ENCODE measurements at regions not wholly inside any gene's neighbourhood (a gene's known extent, or its start where the extent isn't known, plus 50 kb on each side); places are given as distances from the start of the nearest gene placed in this dataset.
"Not testable (repeated sequence)": the region's sequence is repeated elsewhere in the genome, so short reads cannot be mapped to it uniquely, and the experiment has no call there.

- H3K9me3 ChIP-seq (ENCODE audit: insufficient read depth, low read depth, low read length), result no peaks in the 10 kb centered on the region
- no peak overlapping the region for H3K9ac ChIP-seq (ENCODE audit: low read depth, low read length)
Observed at GRCh38 chr9:30506749-30507148, 1877.7 kb upstream of the ACO1 start.

DNA sequence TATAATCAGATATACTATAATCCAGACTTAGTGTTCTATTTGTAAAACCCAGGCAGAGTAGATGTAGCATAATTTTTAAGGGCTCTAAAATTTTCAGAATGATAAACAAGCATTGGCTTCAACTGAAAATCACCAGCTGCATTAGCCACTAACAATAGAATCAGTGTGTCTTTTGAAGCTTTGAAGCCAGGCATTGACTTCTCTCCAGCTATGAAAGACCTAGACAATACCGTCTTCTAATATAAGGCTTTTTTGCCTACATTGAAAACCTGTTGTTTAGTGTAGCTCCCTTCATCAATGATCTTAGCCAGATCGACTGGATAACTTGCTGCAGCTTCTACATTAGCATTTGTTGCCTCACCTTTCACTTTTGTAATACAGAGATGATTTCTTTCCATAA lies 1877.3 kb upstream of the ACO1 start:
- Histone ChIP-seq H3K36me3 (ENCODE audit: insufficient read depth, low read depth, low read length) (no peaks in the 10 kb centered on the region), H3K27ac (ENCODE audit: low read length) (no peak overlapping the region), H3K4me1 (ENCODE audit: insufficient read depth, low read length) (no peaks in the 10 kb centered on the region), H3K4me3 (ENCODE audit: low read length) (no peak overlapping the region), H3K9me3 (ENCODE audit: insufficient read depth, low read depth, low read length) (no peaks in the 10 kb centered on the region), H3K9ac (ENCODE audit: low read depth, low read length) (no peak overlapping the region), H3K27me3 (ENCODE audit: insufficient read depth, low read length) (no peaks in the 10 kb centered on the region)

More at GRCh38 chr9:30506749-30507148, 1877.7 kb upstream of the ACO1 start:
- Histone ChIP-seq H3K4me1 (ENCODE audit: insufficient read depth, low read length) (no peaks in the 10 kb centered on the region), H3K27me3 (ENCODE audit: insufficient read depth, low read length) (no peaks in the 10 kb centered on the region), H3K4me3 (ENCODE audit: low read length) (no peak overlapping the region), H3K36me3 (ENCODE audit: insufficient read depth, low read depth, low read length) (no peaks in the 10 kb centered on the region), H3K27ac (ENCODE audit: low read length) (no peak overlapping the region)

GRCh38 chr9:30511666-30512065 lies 1872.8 kb upstream of the ACO1 start:
- Histone ChIP-seq H3K4me3 (ENCODE audit: low read length) (no peak overlapping the region), H3K36me3 (ENCODE audit: insufficient read depth, low read depth, low read length) (no peaks in the 10 kb centered on the region)

DNA sequence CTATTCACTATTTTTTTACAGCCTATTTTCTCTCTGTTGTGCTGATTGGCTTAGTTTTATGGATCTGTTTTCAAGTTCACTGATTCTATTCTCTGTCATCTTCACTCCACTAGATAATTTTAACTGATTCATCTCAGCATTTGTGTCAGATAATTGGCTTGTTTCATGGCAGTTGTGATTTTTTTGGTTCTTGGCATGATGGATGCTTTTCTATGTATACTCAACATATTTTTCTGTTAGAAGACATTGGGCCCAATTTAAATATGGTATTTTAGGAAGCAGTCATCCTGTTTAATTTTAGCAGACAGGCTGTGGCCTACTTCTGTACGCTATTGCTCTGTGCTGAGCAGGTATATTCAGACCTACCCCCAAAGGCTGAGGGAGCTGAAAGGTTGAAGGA lies 1865.3 kb upstream of the ACO1 start:
- H3K4me1 ChIP-seq (ENCODE audit: insufficient read depth, low read length), result no peaks in the 10 kb centered on the region
- H3K36me3 ChIP-seq (ENCODE audit: insufficient read depth, low read depth, low read length), result no peaks in the 10 kb centered on the region
- H3K4me3 ChIP-seq (ENCODE audit: low read length), result no peak overlapping the region
- no peaks in the 10 kb centered on the region for H3K27me3 ChIP-seq (ENCODE audit: insufficient read depth, low read length)
- peaks cover 22% of the 10 kb centered on the region; the same call in 1 of the 2 replicates for H3K9me3 ChIP-seq (ENCODE audit: insufficient read depth, low read depth, low read length)
- H3K9ac ChIP-seq (ENCODE audit: low read depth, low read length), result no peak overlapping the region
- no peak overlapping the region for H3K27ac ChIP-seq (ENCODE audit: low read length)

More at GRCh38 chr9:30511666-30512065, 1872.8 kb upstream of the ACO1 start:
- no peak overlapping the region for H3K27ac ChIP-seq (ENCODE audit: low read length)
- peaks cover 33% of the 10 kb centered on the region for H3K9me3 ChIP-seq (ENCODE audit: insufficient read depth, low read depth, low read length)
- no peaks in the 10 kb centered on the region for H3K27me3 ChIP-seq (ENCODE audit: insufficient read depth, low read length)
- H3K9ac ChIP-seq (ENCODE audit: low read depth, low read length), result no peak overlapping the region
- H3K4me1 ChIP-seq (ENCODE audit: insufficient read depth, low read length), result no peaks in the 10 kb centered on the region

- no peaks in the 10 kb centered on the region for H3K36me3 ChIP-seq (ENCODE audit: insufficient read depth, low read depth, low read length)
- H3K27me3 ChIP-seq (ENCODE audit: insufficient read depth, low read length), result no peaks in the 10 kb centered on the region
- H3K27ac ChIP-seq (ENCODE audit: low read length), result no peak overlapping the region
- no peaks in the 10 kb centered on the region for H3K4me1 ChIP-seq (ENCODE audit: insufficient read depth, low read length)
- H3K4me3 ChIP-seq (ENCODE audit: low read length), result no peak overlapping the region
- no peak overlapping the region for H3K9ac ChIP-seq (ENCODE audit: low read depth, low read length)
- H3K9me3 ChIP-seq (ENCODE audit: insufficient read depth, low read depth, low read length), result peaks cover 16% of the 10 kb centered on the region; the same call in 1 of the 2 replicates
Observed at GRCh38 chr9:30519756-30520155, 1864.7 kb upstream of the ACO1 start.

- H3K36me3 ChIP-seq (ENCODE audit: insufficient read depth, low read depth, low read length), result no peaks in the 10 kb centered on the region
- no peak overlapping the region for H3K27ac ChIP-seq (ENCODE audit: low read length)
- no peaks in the 10 kb centered on the region for H3K9me3 ChIP-seq (ENCODE audit: insufficient read depth, low read depth, low read length)
- no peak overlapping the region for H3K4me3 ChIP-seq (ENCODE audit: low read length)
- no peaks in the 10 kb centered on the region for H3K4me1 ChIP-seq (ENCODE audit: insufficient read depth, low read length)
- H3K9ac ChIP-seq (ENCODE audit: low read depth, low read length), result no peak overlapping the region
- H3K27me3 ChIP-seq (ENCODE audit: insufficient read depth, low read length), result no peaks in the 10 kb centered on the region
Observed at GRCh38 chr9:30522061-30522460, 1862.4 kb upstream of the ACO1 start.

GRCh38 chr9:30522486-30522885 lies 1862.0 kb upstream of the ACO1 start:
- Histone ChIP-seq H3K4me1 (ENCODE audit: insufficient read depth, low read length) (no peaks in the 10 kb centered on the region), H3K4me3 (ENCODE audit: low read length) (no peak overlapping the region), H3K27ac (ENCODE audit: low read length) (no peak overlapping the region), H3K9me3 (ENCODE audit: insufficient read depth, low read depth, low read length) (no peaks in the 10 kb centered on the region), H3K36me3 (ENCODE audit: insufficient read depth, low read depth, low read length) (no peaks in the 10 kb centered on the region), H3K27me3 (ENCODE audit: insufficient read depth, low read length) (no peaks in the 10 kb centered on the region), H3K9ac (ENCODE audit: low read depth, low read length) (no peak overlapping the region)

DNA sequence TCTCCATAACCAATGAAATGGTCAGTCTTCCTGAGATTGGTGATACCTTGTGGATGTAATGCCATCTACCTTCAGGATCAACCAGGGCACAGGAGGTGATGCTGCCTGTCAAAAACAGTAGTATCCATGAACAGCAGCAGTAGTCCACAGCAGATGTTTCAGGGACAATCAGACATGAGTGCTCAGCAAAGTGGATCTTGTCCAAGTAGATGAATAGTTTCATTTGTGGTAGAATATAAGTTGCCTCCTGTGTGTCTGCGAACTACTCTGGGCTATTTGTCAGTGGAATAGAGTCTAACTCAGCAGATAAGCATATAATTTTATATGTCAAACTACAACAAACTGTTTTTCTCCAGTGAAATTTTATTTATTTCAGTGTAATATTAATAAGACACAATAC lies 1860.1 kb upstream of the ACO1 start:
- H3K9me3 ChIP-seq (ENCODE audit: insufficient read depth, low read depth, low read length), result no peaks in the 10 kb centered on the region
- no peak overlapping the region for H3K27ac ChIP-seq (ENCODE audit: low read length)
- H3K36me3 ChIP-seq (ENCODE audit: insufficient read depth, low read depth, low read length), result no peaks in the 10 kb centered on the region
- no peaks in the 10 kb centered on the region for H3K4me1 ChIP-seq (ENCODE audit: insufficient read depth, low read length)
- no peak overlapping the region for H3K4me3 ChIP-seq (ENCODE audit: low read length)
- H3K27me3 ChIP-seq (ENCODE audit: insufficient read depth, low read length), result no peaks in the 10 kb centered on the region
- no peak overlapping the region for H3K9ac ChIP-seq (ENCODE audit: low read depth, low read length)

DNA sequence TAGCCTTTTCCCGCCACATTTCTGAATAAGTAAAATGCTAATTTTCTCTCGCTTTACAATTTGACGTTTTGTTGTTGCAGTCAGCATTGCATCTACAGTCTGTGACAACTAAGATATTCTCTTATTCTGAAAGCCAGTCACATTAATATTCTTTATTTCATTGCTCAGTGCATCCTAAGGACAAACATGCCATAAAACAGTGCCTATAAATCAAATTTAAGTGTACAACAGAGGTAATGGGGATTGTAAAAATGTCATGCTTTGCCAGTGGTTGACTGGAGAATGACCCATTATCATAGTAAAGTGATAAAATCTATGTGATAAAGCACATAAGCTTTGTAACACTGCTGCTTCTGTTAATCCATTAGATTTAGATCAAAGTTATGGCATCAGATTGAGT lies 1850.0 kb upstream of the ACO1 start:
- Histone ChIP-seq H3K9me3 (ENCODE audit: insufficient read depth, low read depth, low read length) (peaks cover 15% of the 10 kb centered on the region), H3K36me3 (ENCODE audit: insufficient read depth, low read depth, low read length) (no peaks in the 10 kb centered on the region), H3K4me3 (ENCODE audit: low read length) (no peak overlapping the region), H3K27ac (ENCODE audit: low read length) (no peak overlapping the region), H3K4me1 (ENCODE audit: insufficient read depth, low read length) (no peaks in the 10 kb centered on the region), H3K27me3 (ENCODE audit: insufficient read depth, low read length) (no peaks in the 10 kb centered on the region), H3K9ac (ENCODE audit: low read depth, low read length) (no peak overlapping the region)

DNA sequence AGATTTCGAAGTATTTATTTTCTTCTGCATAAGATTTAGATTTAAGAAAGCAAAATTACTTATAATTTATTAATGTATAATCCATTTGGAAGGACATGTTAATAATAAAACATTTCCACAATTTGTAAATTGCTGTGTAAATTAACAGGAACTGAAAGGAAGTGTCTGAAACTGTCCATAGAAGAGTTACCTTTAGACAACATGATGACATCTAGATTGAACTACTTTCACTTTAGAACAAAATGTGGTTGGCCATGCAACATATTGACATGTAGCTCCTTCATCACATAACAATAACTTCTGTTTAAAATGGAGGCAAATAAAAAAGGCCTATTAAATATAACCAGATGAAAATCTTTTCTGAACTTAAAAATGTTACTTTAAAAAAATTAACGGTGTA lies 1849.5 kb upstream of the ACO1 start:
- Histone ChIP-seq H3K4me1 (ENCODE audit: insufficient read depth, low read length) (no peaks in the 10 kb centered on the region), H3K36me3 (ENCODE audit: insufficient read depth, low read depth, low read length) (no peaks in the 10 kb centered on the region), H3K4me3 (ENCODE audit: low read length) (no peak overlapping the region), H3K9me3 (ENCODE audit: insufficient read depth, low read depth, low read length) (peaks cover 15% of the 10 kb centered on the region), H3K9ac (ENCODE audit: low read depth, low read length) (no peak overlapping the region), H3K27me3 (ENCODE audit: insufficient read depth, low read length) (no peaks in the 10 kb centered on the region), H3K27ac (ENCODE audit: low read length) (no peak overlapping the region)

- no peak overlapping the region for H3K9ac ChIP-seq (ENCODE audit: low read depth, low read length)
Observed at GRCh38 chr9:30536494-30536893, 1847.9 kb upstream of the ACO1 start.

DNA sequence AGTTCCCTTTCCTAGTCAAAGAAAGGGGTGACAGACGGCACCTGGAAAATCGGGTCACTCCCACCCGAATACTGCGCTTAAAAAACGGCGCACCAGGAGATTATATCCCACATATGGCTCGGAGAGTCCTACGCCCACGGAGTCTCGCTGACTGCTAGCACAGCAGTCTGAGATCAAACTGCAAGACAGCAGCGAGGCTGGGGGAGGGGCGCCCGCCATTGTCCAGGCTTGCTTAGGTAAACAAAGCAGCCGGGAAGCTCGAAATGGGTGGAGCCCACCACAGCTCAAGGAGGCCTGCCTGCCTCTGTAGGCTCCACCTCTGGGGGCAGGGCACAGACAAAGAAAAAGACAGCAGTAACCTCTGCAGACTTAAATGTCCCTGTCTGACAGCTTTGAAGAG lies 1844.7 kb upstream of the ACO1 start:
- H3K4me3 ChIP-seq (ENCODE audit: low read length); H3K36me3 ChIP-seq (ENCODE audit: insufficient read depth, low read depth, low read length); H3K27ac ChIP-seq (ENCODE audit: low read length); H3K9ac ChIP-seq (ENCODE audit: low read depth, low read length); H3K27me3 ChIP-seq (ENCODE audit: insufficient read depth, low read length); H3K4me1 ChIP-seq (ENCODE audit: insufficient read depth, low read length): not testable (repeated sequence)
- peaks cover 15% of the 10 kb centered on the region for H3K9me3 ChIP-seq (ENCODE audit: insufficient read depth, low read depth, low read length)

More at GRCh38 chr9:30536494-30536893, 1847.9 kb upstream of the ACO1 start:
- peaks cover 15% of the 10 kb centered on the region for H3K9me3 ChIP-seq (ENCODE audit: insufficient read depth, low read depth, low read length)
- H3K4me3 ChIP-seq (ENCODE audit: low read length), result no peak overlapping the region
- no peaks in the 10 kb centered on the region for H3K36me3 ChIP-seq (ENCODE audit: insufficient read depth, low read depth, low read length)
- H3K4me1 ChIP-seq (ENCODE audit: insufficient read depth, low read length), result no peaks in the 10 kb centered on the region
- H3K27ac ChIP-seq (ENCODE audit: low read length), result no peak overlapping the region
- no peaks in the 10 kb centered on the region for H3K27me3 ChIP-seq (ENCODE audit: insufficient read depth, low read length)

Data from iPS-20b (cell line).